ENCODE measurements at regions not wholly inside any gene's neighbourhood (a gene's known extent, or its start where the extent isn't known, plus 50 kb on each side); places are given as distances from the start of the nearest gene placed in this dataset.

DNA sequence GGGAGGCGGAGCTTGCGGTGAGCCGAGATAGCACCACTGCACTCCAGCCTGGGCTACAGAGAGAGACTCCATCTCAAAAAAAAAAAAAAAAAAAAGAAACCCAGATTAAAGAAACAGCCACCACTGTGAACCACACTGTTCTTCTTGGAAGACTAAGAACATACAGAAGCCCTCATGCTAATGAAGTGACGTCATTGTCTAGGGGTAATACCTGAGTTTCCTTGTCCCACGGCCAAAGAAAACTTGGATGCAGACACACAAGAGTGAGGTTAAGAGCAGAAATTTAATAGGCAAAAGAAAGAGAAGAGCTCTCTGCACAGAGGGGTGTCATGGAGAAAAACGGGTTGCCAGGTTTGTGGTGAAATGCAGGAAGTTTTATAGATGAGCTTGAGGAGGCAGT, 691.6 kb downstream of the NLGN4X start:
- TF ChIP-seq CTCF (IDR thresholded peaks at IDR 0.05) (no peak), SMC3 (IDR thresholded peaks at IDR 0.05) (no peak), CHD2 (IDR thresholded peaks at IDR 0.05; ENCODE audit: low read length, partially characterized antibody) (no peak), PHF8 (IDR thresholded peaks at IDR 0.05; ENCODE audit: borderline replicate concordance, low read depth) (no peak), BHLHE40 (IDR thresholded peaks at IDR 0.05; ENCODE audit: low read depth, low read length) (no peak), EP300 (IDR thresholded peaks at IDR 0.05) (no peak), CBX2 (IDR thresholded peaks at IDR 0.05; ENCODE audit: borderline replicate concordance, low read depth) (no peak), RFX5 (IDR thresholded peaks at IDR 0.05) (no peak), RNF2 (IDR thresholded peaks at IDR 0.05; ENCODE audit: borderline replicate concordance, low read depth) (no peak), ZSCAN20 (CRISPR knock-in tag; IDR thresholded peaks at IDR 0.05) (no peak), POLR2A (IDR thresholded peaks at IDR 0.05; ENCODE audit: low read length) (no peak)
- TF ChIP-seq, protein P1, sequence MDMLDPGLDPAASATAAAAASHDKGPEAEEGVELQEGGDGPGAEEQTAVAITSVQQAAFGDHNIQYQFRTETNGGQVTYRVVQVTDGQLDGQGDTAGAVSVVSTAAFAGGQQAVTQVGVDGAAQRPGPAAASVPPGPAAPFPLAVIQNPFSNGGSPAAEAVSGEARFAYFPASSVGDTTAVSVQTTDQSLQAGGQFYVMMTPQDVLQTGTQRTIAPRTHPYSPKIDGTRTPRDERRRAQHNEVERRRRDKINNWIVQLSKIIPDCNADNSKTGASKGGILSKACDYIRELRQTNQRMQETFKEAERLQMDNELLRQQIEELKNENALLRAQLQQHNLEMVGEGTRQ (IDR thresholded peaks at IDR 0.05): no peak

All from A549 (cell line).